Ishikawa (cell line): ENCODE measurements at regions not wholly inside any gene's neighbourhood (a gene's known extent, or its start where the extent isn't known, plus 50 kb on each side); places are given as distances from the start of the nearest gene placed in this dataset.

Experiments
- CEBPB ChIP-seq: IDR thresholded peaks from 2 replicates; pipeline ENCODE4 v1.6.1; 2012
- CREB1 ChIP-seq: IDR thresholded peaks from 2 replicates; pipeline ENCODE4 v1.6.1; 2012; ENCODE audit warnings: low read depth
- EGR1 ChIP-seq: IDR thresholded peaks from 2 replicates; pipeline ENCODE4 v1.6.1; 2012
- EP300 ChIP-seq: IDR thresholded peaks from 2 replicates; pipeline ENCODE4 v1.6.1; 2012; ENCODE audit warnings: borderline replicate concordance
- FOXM1 ChIP-seq: IDR thresholded peaks from 2 replicates; pipeline ENCODE4 v1.6.1; 2012; ENCODE audit warnings: low read depth, borderline replicate concordance
- MAX ChIP-seq: IDR thresholded peaks from 2 replicates; pipeline ENCODE4 v1.6.1; 2012
- NFIC ChIP-seq: IDR thresholded peaks from 2 replicates; pipeline ENCODE4 v1.6.1; 2012
- RAD21 ChIP-seq: IDR thresholded peaks from 2 replicates; pipeline ENCODE4 v1.6.1; 2012; ENCODE audit warnings: low read depth
- REST ChIP-seq: IDR thresholded peaks from 2 replicates; pipeline ENCODE4 v1.6.1; 2012; ENCODE audit warnings: low read depth, mild to moderate bottlenecking
- TAF1 ChIP-seq: IDR thresholded peaks from 2 replicates; pipeline ENCODE4 v1.6.1; 2012; ENCODE audit warnings: low read depth, mild to moderate bottlenecking
- TCF12 ChIP-seq: IDR thresholded peaks from 2 replicates; pipeline ENCODE4 v1.6.1; 2012; ENCODE audit warnings: low read depth
- TEAD4 ChIP-seq: IDR thresholded peaks from 2 replicates; pipeline ENCODE4 v1.6.1; 2012
- YY1 ChIP-seq: IDR thresholded peaks from 2 replicates; pipeline ENCODE4 v1.6.1; 2012; ENCODE audit warnings: low read depth

GRCh38 chr4:23058165-23058776, 365.5 kb downstream of the GBA3 start:
- TF ChIP-seq REST (no peak), MAX (no peak), NFIC (no peak), TEAD4 (no peak), RAD21 (no peak), EP300 (no peak), TAF1 (no peak), FOXM1 (no peak), EGR1 (no peak), CREB1 (no peak), TCF12 (no peak), YY1 (no peak), CEBPB (no peak)
